Activated CD4-positive, alpha-beta T cell treated with anti-CD3 and anti-CD28 coated beads, Interleukin-2, amount 50 U/mL, for 1 hour (primary cell): ENCODE measurements at regions not wholly inside any gene's neighbourhood (a gene's known extent, or its start where the extent isn't known, plus 50 kb on each side); places are given as distances from the start of the nearest gene placed in this dataset.

Experiments used
- DNase-seq: peaks from one replicate; pipeline ENCODE4 v3.0.0-alpha.2; 2020

GRCh38 chr22:48580481-48580970, 1247.1 kb downstream of the BRD1 start:
- DNase-seq, result no peak

- no peak for DNase-seq
Observed at GRCh38 chr22:48579928-48580309, 1247.8 kb downstream of the BRD1 start.

GRCh38 chr22:48579043-48579927, 1248.4 kb downstream of the BRD1 start:
- DNase-seq, result no peak

DNA sequence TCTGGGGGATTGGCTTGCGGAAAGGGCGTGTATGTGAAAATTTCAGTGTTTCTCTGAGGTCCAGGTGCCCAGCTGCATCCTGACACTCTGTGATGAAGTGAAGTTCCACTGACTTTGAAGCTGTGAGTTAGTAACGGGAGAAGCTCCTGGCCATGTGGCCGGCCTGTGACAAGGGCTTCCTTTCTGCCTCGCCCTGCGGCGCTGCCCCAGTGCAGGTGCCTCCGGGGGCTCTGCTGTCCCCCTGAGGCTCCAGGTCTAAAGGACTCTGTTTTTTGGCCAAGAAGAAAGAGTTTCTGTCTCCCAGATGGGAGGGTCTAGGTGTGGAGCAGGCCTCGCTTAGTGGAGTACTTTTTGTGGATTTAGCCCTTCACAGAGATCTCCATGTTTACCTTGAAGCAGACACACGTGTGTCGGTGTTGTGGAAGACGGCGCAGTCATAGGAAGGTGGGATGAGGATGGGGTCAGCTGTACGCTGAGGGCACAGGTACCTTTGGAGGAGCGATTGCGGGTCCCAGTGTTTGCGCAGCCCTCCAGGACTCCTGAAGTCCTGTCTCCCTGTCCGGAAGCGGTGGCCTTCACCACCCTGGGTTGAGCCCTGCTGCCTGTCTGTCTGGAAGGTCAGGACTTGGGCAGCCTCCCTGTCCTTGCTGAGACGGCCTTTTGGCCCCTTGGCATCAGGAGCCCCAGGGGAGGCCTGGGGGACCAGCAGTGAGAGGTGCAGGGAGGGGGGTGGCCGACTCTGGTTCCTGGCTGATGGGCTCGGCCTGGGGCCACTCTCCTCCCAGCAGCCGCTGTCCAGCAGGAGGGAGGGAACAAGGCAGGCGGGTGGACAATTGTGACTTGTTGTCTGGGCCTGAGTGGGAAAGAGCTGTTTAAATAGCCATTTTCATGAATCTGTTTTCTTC, 1249.3 kb downstream of the BRD1 start:
- DNase-seq, result no peak

GRCh38 chr22:48577691-48578090, 1250.0 kb downstream of the BRD1 start:
- DNase-seq, result no peak

GRCh38 chr22:48577014-48577690, 1250.5 kb downstream of the BRD1 start:
- DNase-seq, result no peak

DNA sequence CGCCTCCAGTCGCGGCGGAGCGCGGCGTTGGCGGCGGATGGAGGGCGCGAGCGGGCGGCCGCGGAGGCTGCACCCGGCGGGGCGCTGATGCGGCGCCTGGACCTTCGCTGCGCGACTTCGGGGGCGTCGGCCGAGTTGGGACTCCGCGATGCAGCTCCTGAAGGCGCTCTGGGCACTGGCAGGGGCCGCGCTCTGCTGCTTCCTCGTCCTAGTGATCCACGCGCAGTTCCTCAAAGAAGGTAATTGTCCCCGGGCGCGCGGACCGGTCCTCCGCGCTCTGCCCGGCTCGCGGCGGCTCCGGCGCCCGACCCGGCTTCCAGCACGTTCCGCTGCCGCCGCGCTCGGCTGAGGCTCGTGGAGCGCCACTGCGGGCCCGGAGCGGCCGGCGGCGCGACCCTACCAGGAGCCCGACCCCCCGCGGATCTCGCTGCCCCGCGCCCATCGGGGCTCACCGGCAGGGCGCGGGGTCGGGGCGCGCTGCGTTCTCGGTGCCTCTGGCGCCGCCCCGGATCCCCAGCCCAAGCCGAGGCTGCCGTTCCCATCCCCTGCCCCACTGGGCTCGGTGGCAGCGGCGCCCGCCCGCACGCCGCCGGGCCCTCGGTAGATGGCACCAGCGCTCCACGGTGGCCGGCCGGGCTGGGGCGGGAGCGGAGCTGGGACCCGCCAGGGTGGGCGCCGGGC, 1251.2 kb downstream of the BRD1 start:
- DNase-seq, result no peak

DNA sequence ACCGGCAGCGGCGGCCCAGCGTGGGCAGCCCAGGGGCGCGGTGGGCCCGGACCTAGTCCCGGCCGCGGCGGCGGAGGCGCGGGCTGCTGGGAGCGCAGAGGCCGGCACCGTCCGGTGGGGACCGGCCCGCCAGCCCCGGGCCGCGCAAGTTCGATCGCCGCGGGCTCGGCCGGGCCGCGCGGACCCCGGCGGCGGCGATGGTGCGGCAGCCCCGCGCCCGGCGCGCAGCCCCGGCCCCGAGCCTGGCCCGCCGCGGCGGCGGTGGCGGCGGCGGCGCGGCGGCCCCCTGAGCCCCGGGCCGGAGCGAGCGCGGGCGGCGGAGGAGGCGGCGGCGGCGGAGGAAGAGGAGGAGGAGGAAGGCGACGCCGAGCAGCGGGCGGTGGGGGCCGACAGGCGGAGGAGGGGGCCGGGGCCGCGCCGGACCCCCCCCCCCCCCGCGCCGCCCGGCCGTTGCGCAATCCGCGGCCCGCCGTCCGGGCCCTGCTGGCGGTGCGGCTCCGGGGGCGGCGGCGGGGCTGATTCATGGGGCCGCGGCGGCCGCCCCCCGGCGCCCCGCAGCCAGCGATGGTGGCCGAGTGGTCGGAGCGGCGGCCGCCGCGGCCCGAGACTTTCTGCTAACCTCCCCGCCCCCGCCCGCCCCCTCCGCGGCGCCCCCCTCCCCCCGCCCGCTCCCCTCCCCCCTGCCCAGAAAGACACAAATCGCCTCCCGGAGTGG, 1251.9 kb downstream of the BRD1 start:
- DNase-seq, result no peak

GRCh38 chr22:48574776-48575617, 1252.7 kb downstream of the BRD1 start:
- no peak for DNase-seq

GRCh38 chr22:48573766-48574165, 1253.9 kb downstream of the BRD1 start:
- no peak for DNase-seq

- no peak for DNase-seq
Observed at GRCh38 chr22:48572951-48573350, 1254.7 kb downstream of the BRD1 start.

DNA sequence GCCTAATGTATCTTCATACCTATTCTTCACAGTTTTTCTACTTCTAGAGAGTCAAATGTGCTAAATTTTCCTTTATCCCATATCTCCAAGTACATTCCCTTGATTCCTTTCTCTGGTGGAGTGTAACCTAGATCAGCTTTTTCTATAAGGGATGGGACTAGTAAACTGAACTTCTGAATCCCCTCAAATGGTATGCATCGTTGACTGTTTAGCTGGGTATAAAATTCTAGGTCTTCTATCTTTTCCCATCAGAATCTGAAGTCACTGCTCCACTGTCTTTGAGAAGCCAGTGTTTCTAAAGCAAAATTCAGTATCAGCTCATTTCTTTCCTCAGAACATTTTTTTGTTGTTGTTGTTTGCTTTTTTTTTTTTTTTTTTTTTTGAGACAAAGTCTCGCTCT, 1256.8 kb downstream of the BRD1 start:
- no peak for DNase-seq

GRCh38 chr22:48569476-48570233, 1258.0 kb downstream of the BRD1 start:
- DNase-seq, result no peak

DNA sequence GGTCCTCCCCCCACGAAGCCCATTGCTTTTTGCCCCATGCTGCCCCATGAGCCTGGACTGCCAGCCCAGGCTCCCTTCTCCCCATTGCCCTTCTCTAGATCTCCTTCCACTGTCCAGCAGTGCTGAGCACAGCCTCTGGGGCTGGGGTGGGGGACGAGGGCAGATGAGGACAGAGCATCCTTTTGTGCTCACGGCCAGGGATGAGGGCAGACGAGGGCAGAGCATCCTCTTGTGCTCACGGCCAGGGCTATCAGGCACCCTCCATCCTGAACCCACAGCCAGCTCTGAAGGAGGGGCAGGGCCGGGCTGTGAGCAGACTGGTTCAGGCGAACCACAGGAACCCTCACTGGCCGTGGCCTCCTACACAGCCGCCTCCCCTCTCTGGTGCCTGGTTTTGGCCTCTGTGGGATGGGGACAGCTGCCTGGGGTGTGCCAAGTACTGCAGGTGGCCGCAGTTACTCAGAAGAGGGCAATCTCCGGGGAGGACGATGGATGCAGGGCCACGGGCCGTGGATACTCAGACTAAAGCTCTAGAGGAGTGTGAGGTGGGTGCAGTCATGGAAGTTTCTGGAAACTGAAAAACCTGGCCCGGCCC, 1258.8 kb downstream of the BRD1 start:
- DNase-seq, result no peak

- no peak for DNase-seq
Observed at GRCh38 chr22:48567213-48567975, 1260.3 kb downstream of the BRD1 start.

- DNase-seq, result no peak
Observed at GRCh38 chr22:48566741-48567140, 1260.9 kb downstream of the BRD1 start.

DNA sequence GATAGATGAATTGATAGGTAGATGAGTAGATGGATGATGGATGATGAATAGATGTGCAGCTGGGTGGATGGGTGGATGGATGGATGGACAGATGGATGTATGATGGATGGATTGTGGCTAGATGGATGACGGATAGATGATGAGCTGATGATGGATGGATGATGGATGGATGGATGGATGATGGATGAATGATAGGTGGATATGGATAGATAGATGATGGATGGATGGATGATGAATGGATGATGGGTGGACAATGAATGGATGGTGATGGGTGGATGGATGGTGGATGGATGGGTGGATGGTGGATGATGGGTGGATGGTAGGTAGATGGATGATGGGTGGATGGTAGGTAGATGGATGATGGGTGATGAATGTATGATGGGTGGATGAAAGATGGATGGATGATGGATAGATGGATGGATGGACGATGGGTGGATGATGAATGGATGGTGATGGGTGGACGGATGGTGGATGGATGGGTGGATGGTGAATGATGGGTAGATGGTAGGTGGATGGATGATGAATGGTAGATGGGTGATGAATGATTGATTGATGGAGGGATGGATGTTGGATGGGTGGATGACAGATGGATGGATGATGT, 1261.7 kb downstream of the BRD1 start:
- no peak for DNase-seq

DNA sequence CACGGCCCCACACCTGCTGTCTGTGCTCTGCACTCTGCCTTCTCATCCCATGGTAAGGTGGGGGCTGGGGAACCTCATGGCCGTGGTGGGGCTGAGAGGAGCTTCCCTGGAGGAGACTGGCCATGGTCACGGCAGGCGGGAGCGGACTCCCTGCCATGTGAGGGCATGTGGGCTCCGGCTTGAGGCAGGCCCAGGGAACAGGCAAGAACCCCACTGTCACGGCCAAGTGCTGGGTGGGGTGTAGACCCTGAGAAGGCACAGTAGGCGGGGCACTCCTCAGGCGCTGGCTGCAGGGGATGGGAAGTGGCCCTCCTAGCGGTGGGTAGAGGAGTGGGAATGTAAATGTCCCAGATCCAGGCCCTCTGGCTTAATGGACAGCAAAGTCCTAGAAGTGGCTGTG, 1262.7 kb downstream of the BRD1 start:
- no peak for DNase-seq

DNA sequence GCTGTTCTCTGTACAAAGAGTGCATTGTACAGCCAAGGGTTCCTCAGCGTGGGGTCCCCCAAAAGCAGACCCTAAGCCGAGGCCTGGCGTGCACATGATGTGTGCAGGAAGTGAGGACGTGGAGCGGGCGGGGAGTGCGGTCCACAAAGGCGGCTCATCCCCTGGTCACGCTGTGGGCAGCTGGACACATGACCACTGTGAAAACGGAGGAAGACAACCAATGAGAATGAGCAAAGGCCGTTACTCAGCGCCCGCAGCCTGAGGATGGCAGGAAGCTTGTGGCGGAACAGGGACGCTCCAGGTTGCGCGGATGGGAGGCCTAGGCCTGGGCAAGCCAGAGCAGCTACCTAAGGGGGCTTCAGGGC, 1263.7 kb downstream of the BRD1 start:
- no peak for DNase-seq
